ENCODE measurements at regions not wholly inside any gene's neighbourhood (a gene's known extent, or its start where the extent isn't known, plus 50 kb on each side); places are given as distances from the start of the nearest gene placed in this dataset.

- Histone ChIP-seq H3K4me1 (ENCODE audit: insufficient read depth, low read length) (no peaks in the 10 kb centered on the region), H3K27me3 (ENCODE audit: insufficient read depth, low read length) (no peaks in the 10 kb centered on the region), H3K4me3 (ENCODE audit: low read length) (no peak overlapping the region), H3K9me3 (ENCODE audit: low read depth, low read length) (no peaks in the 10 kb centered on the region)
These were observed 407.8 kb downstream of the BCL11B start for GRCh38 chr14:98864211-98864610.

DNA sequence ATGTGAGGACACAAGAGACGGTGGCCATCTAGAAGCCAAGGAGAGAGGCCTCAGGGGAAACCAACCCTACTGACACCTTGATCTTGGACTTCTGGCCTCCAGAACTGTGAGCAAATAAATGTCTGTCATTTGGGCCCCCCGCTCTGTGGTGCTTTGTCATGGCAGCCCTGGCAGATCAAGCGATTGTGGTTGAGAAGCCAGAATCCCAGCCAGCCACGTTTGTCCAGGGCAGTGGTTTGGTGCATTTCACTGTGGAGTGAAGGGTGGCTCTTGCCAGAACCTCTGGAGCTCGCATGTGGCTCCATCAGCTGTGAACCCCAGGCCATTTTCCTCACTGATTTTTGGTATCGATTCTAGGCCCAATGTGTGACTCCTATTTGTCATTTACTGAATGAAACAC, 404.9 kb downstream of the BCL11B start:
- no peaks in the 10 kb centered on the region for H3K9me3 ChIP-seq (ENCODE audit: low read depth, low read length)
- no peaks in the 10 kb centered on the region for H3K27me3 ChIP-seq (ENCODE audit: insufficient read depth, low read length)
- H3K4me3 ChIP-seq (ENCODE audit: low read length), result no peak overlapping the region

GRCh38 chr14:98867726-98868125, 404.3 kb downstream of the BCL11B start:
- no peaks in the 10 kb centered on the region for H3K27me3 ChIP-seq (ENCODE audit: insufficient read depth, low read length)
- no peaks in the 10 kb centered on the region for H3K4me1 ChIP-seq (ENCODE audit: insufficient read depth, low read length)
- H3K9me3 ChIP-seq (ENCODE audit: low read depth, low read length), result no peaks in the 10 kb centered on the region
- no peak overlapping the region for H3K4me3 ChIP-seq (ENCODE audit: low read length)

More for the DNA sequence above, 404.9 kb downstream of the BCL11B start:
- no peaks in the 10 kb centered on the region for H3K4me1 ChIP-seq (ENCODE audit: insufficient read depth, low read length)

- no peaks in the 10 kb centered on the region for H3K4me1 ChIP-seq (ENCODE audit: insufficient read depth, low read length)
These were observed 403.1 kb downstream of the BCL11B start for GRCh38 chr14:98868866-98869265.

DNA sequence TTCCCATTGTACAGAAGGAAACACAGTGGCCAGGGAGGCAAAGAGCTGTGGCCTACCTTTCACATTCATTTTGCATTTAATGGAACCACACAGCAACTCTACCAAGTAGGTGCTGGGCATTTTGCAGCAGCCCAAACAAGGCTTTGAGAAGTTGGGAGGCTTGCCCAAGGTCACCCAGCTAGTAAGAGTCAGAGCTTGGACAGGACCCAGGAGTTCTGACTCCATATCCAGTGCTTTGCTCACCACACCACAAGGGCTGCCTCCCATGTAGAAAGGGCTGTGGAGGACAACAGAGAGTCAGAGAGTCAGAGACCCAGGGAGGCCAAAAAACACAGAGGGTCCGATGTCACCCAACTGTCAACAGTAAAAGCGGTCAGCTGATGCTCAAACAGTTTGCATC, 400.2 kb downstream of the BCL11B start:
- Histone ChIP-seq H3K9me3 (ENCODE audit: low read depth, low read length) (no peaks in the 10 kb centered on the region), H3K4me3 (ENCODE audit: low read length) (no peak overlapping the region), H3K4me1 (ENCODE audit: insufficient read depth, low read length) (no peaks in the 10 kb centered on the region), H3K27me3 (ENCODE audit: insufficient read depth, low read length) (no peaks in the 10 kb centered on the region)

More at GRCh38 chr14:98868866-98869265, 403.1 kb downstream of the BCL11B start:
- Histone ChIP-seq H3K27me3 (ENCODE audit: insufficient read depth, low read length) (no peaks in the 10 kb centered on the region), H3K9me3 (ENCODE audit: low read depth, low read length) (no peaks in the 10 kb centered on the region), H3K4me3 (ENCODE audit: low read length) (no peak overlapping the region)

DNA sequence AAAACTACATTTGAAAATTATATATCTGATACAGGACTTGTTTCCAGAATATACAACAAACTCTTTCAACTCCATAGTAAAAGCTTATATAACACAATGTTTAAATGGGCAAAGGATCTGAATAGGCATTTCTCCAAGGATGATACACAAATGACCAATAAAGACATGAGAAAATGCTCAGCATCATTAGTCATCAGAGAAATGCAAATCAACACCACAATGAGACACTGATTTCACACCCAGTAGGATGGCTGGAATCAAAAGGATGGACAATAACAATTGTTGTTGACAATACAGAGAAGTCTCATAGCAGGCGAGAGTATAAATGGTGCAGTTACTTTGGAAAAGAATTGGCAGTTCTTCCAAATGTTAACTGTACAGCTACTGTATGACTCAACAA, 394.9 kb downstream of the BCL11B start:
- no peaks in the 10 kb centered on the region for H3K4me1 ChIP-seq (ENCODE audit: insufficient read depth, low read length)

GRCh38 chr14:98878282-98878681, 393.7 kb downstream of the BCL11B start:
- Histone ChIP-seq H3K9me3 (ENCODE audit: low read depth, low read length) (no peaks in the 10 kb centered on the region), H3K4me1 (ENCODE audit: insufficient read depth, low read length) (no peaks in the 10 kb centered on the region), H3K4me3 (ENCODE audit: low read length) (no peak overlapping the region), H3K27me3 (ENCODE audit: insufficient read depth, low read length) (no peaks in the 10 kb centered on the region)

More for the DNA sequence above, 394.9 kb downstream of the BCL11B start:
- Histone ChIP-seq H3K9me3 (ENCODE audit: low read depth, low read length) (no peaks in the 10 kb centered on the region), H3K4me3 (ENCODE audit: low read length) (no peak overlapping the region), H3K27me3 (ENCODE audit: insufficient read depth, low read length) (no peaks in the 10 kb centered on the region)

DNA sequence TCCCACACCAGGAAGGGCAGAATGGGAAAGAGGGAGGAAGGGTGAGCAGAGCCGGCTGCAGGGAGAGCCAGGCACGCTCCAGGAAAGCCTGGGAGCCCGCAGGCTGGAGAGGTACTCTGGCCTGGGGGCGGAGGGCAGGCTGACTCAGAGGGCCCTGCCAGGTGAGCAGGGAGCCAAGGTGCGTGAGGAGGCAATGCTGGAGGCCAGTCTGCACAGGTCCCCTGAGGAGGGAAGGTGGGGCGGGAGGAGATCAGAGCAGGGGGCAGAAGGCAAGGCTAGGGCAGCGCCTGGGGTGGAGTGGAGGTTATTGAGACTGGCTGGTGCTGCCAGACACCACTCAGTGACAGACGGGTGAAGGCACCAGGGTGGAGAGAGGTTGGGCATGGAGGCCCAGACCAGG, 385.0 kb downstream of the BCL11B start:
- Histone ChIP-seq H3K9me3 (ENCODE audit: low read depth, low read length) (no peaks in the 10 kb centered on the region), H3K4me1 (ENCODE audit: insufficient read depth, low read length) (no peaks in the 10 kb centered on the region), H3K4me3 (ENCODE audit: low read length) (no peak overlapping the region), H3K27me3 (ENCODE audit: insufficient read depth, low read length) (no peaks in the 10 kb centered on the region)

DNA sequence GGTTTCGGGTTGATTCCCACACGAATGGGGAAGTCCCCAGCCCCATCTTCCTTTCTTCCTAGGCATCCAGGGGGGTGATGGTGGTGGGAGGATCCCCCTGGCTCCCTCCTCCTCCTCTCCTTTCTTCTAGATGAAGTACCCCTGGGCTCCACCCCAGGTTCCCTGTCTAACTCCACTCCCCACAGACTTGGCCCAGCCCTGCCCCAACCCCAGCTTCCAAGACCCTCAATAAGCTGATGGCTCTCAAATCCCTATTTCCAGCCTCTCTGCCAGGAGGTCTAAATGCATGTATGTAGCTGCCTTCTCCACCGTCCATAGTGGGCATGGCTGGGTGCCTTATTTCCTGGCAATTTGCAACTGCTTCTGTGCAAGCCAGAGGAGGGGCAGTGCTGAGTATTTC, 383.7 kb downstream of the BCL11B start:
- H3K4me1 ChIP-seq (ENCODE audit: insufficient read depth, low read length), result no peaks in the 10 kb centered on the region
- H3K27me3 ChIP-seq (ENCODE audit: insufficient read depth, low read length), result no peaks in the 10 kb centered on the region
- no peak overlapping the region for H3K4me3 ChIP-seq (ENCODE audit: low read length)
- H3K9me3 ChIP-seq (ENCODE audit: low read depth, low read length), result no peaks in the 10 kb centered on the region

- no peak overlapping the region for H3K4me3 ChIP-seq (ENCODE audit: low read length)
- no peaks in the 10 kb centered on the region for H3K9me3 ChIP-seq (ENCODE audit: low read depth, low read length)
- no peaks in the 10 kb centered on the region for H3K4me1 ChIP-seq (ENCODE audit: insufficient read depth, low read length)
- no peaks in the 10 kb centered on the region for H3K27me3 ChIP-seq (ENCODE audit: insufficient read depth, low read length)
These were observed 382.8 kb downstream of the BCL11B start for GRCh38 chr14:98888927-98889835.

- no peaks in the 10 kb centered on the region for H3K27me3 ChIP-seq (ENCODE audit: insufficient read depth, low read length)
- H3K4me3 ChIP-seq (ENCODE audit: low read length), result no peak overlapping the region
- no peaks in the 10 kb centered on the region for H3K9me3 ChIP-seq (ENCODE audit: low read depth, low read length)
- no peaks in the 10 kb centered on the region for H3K4me1 ChIP-seq (ENCODE audit: insufficient read depth, low read length)
These were observed 382.2 kb downstream of the BCL11B start for GRCh38 chr14:98889836-98890185.

- H3K4me3 ChIP-seq (ENCODE audit: low read length), result no peak overlapping the region
- no peaks in the 10 kb centered on the region for H3K9me3 ChIP-seq (ENCODE audit: low read depth, low read length)
- H3K27me3 ChIP-seq (ENCODE audit: insufficient read depth, low read length), result no peaks in the 10 kb centered on the region
- H3K4me1 ChIP-seq (ENCODE audit: insufficient read depth, low read length), result no peaks in the 10 kb centered on the region
These were observed 381.2 kb downstream of the BCL11B start for GRCh38 chr14:98890556-98891340.

DNA sequence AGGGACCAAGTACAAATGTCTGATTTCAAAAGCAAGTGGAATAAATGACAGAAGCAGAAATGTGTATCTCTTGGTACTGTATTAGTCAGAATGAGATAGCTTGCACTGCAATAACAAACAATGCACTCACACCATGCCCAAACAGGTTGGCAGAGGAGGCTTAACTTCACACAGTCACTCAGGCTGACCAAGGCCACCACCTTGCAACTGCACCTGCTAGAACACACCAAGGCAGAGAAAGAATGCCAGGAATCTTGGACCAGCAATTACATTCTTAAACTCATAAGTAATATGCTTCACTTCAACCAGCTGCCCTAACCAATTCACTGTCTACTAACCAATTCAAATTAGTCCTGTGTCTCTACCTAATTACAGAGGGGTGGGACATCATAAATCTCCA, 378.3 kb downstream of the BCL11B start:
- H3K27me3 ChIP-seq (ENCODE audit: insufficient read depth, low read length), result no peaks in the 10 kb centered on the region
- no peak overlapping the region for H3K4me3 ChIP-seq (ENCODE audit: low read length)
- no peaks in the 10 kb centered on the region for H3K9me3 ChIP-seq (ENCODE audit: low read depth, low read length)
- no peaks in the 10 kb centered on the region for H3K4me1 ChIP-seq (ENCODE audit: insufficient read depth, low read length)

- Histone ChIP-seq H3K9me3 (ENCODE audit: low read depth, low read length) (no peaks in the 10 kb centered on the region), H3K4me1 (ENCODE audit: insufficient read depth, low read length) (no peaks in the 10 kb centered on the region), H3K4me3 (ENCODE audit: low read length) (no peak overlapping the region), H3K27me3 (ENCODE audit: insufficient read depth, low read length) (no peaks in the 10 kb centered on the region)
These were observed 377.4 kb downstream of the BCL11B start for GRCh38 chr14:98894600-98894999.

DNA sequence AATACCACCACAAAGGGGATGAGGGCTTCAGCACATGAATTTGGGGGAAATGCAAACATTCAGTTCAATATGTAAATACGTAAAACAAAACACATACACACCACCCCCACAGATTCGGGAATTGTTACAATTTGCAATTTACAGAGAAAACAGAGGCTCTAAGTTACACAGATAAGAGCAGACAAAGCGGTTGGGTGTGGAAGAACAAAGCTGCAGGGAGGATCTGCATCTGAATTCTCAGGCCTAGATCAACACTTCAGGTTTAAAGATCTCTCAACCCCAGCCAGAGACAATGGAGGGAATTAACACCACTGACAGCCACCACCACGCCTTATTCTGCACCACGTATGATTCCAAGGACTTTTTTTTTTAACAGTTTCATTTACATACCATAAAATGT, 375.5 kb downstream of the BCL11B start:
- Histone ChIP-seq H3K27me3 (ENCODE audit: insufficient read depth, low read length) (no peaks in the 10 kb centered on the region), H3K4me1 (ENCODE audit: insufficient read depth, low read length) (no peaks in the 10 kb centered on the region), H3K9me3 (ENCODE audit: low read depth, low read length) (no peaks in the 10 kb centered on the region), H3K4me3 (ENCODE audit: low read length) (no peak overlapping the region)
